ENCODE measurements at regions not wholly inside any gene's neighbourhood (a gene's known extent, or its start where the extent isn't known, plus 50 kb on each side); places are given as distances from the start of the nearest gene placed in this dataset.
A peak's percentile ranks its signal among the peaks of the same experiment; 100 is the strongest.

- DNase-seq: no peak
These were observed 281.8 kb upstream of the KLF6 start for GRCh38 chr10:4066581-4067390.

- DNase-seq: no peak
These were observed 279.5 kb upstream of the KLF6 start for GRCh38 chr10:4064489-4064888.

- no peak for DNase-seq
These were observed 278.7 kb upstream of the KLF6 start for GRCh38 chr10:4063717-4064116.

DNA sequence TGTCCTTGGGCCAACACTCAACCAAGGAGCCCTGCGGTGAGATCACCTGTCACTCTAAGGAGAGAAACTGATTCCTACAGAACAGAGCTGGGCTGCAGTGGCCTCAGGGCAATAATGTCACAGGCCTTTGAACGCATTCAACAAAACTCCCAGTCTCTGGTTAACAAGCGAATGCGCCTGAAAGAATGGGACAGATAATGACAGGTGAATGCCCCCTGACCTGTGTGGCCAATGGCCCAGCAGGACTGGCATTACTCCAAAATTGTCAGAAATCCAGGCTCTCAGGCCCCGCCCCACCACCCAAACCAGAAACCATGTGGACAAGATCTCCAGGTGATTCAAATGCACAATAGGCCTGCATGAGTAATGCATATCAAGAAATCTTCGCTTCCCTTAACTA, 277.7 kb upstream of the KLF6 start:
- no peak for DNase-seq

- no peak for DNase-seq
These were observed 277.1 kb upstream of the KLF6 start for GRCh38 chr10:4062072-4062471.

DNA sequence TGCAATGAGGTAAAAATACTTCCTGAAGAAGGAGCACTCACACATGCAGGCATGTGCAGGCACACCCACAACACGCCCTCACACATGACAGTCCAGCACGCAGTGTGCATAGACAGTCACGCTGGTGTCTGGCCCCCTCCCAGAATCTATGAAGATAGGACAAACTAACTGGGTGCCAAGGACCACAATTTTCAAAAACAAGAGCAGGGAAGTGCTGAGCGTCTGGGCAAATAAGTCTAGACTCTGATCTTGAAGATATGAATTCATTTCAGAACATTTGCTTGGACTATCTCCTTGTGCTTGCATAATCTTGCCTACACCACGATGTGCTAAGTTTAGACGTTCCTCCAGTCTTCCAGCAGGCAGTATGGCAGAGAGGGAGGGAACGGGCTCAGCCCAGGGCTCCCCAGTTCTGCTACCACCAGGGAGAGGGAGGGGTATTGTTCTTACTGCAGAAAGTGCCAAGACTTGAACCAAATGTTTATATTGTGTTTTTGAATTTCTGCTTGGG, 276.5 kb upstream of the KLF6 start:
- DNase-seq: peak; percentile 31

DNA sequence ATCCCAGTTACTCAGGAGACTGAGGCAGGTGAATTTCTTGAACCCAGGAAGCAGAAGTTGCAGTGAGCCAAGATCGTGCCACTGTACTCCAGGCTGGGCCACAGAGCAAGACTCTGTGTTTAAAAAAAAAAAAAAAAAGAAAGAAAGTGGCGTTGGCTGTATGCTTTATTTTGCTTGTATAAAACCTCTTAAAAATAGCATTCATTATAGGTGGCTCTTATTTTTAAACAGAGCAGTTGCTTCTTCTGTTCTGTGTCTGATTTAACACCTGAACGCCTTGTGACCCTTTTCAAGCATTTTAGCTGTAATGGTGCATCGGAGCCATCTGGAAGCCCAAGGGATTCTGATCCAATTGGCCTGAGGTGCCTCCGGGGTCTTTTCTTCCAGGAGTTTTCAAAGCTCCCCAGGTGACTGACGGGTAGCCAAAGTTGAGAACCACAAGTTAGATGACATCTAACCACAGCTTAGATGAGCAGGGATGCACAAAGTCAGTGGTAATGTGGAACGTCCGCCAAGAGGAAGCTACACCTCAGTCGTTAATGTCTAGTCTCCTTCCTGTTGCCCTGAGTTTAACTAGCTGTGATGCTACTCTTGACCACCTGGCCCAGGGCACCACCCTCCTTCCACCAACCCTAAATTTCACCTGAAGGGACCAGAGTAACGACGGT, 274.6 kb upstream of the KLF6 start:
- DNase-seq: peak; percentile 52

- DNase-seq: no peak
These were observed 273.6 kb upstream of the KLF6 start for GRCh38 chr10:4058514-4059029.

DNA sequence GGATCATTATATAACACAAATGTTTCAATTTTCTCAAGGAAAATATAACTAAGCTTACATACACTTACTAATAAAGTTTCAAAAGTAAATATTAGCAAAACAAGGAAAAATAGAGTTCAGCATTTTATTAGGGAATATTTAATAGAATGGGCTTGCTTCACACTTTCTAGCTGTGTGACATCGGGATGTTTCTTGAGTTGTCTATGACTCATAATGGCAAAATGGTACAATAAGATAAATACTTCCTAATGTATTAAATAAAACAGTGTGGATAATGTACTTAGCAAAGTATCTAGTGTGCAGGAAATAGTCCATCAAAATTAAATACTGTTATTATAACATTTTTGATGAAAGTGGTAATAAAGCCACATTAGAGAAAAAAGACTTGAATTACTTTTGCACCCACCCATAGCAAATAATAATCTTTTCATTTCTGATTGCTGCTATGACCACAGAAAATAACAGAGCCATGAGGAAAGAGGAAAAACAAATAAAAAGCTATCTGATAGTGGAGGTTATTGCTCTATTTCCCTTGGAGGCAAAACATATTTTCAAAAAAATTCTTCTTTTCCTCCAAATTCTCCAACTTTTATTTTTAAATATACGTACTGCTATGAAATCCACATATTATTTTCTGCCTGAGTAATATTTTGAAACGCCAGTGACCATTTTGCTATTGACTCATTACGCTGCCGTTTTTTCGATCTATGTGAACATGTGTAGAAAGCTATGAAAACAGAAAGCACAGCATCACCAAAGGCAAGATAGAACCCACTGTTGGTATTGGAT, 272.9 kb upstream of the KLF6 start:
- no peak for DNase-seq

DNA sequence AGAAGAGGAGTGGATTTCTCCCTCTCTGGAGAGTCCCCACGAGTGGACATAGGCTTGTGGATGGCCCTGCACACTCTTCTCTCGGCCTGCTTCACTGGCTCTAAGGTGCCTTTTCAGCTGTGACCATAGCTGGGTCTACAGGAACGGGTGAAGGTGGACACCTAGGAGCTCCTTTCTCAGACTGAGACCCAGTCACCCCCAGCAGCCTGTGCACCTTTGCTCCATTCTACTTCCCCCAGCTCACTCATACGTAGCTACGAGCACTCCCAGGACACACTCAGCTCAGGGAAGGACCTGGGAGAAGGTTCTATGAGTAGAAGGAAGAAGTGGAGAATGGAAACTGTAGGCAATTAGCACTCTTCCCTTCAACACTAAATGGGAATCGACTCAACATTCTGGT, 272.0 kb upstream of the KLF6 start:
- DNase-seq: no peak

- no peak for DNase-seq
These were observed 269.8 kb upstream of the KLF6 start for GRCh38 chr10:4054656-4055435.

- DNase-seq: no peak
These were observed 268.9 kb upstream of the KLF6 start for GRCh38 chr10:4053940-4054339.

- no peak for DNase-seq
These were observed 266.7 kb upstream of the KLF6 start for GRCh38 chr10:4051641-4052151.

DNA sequence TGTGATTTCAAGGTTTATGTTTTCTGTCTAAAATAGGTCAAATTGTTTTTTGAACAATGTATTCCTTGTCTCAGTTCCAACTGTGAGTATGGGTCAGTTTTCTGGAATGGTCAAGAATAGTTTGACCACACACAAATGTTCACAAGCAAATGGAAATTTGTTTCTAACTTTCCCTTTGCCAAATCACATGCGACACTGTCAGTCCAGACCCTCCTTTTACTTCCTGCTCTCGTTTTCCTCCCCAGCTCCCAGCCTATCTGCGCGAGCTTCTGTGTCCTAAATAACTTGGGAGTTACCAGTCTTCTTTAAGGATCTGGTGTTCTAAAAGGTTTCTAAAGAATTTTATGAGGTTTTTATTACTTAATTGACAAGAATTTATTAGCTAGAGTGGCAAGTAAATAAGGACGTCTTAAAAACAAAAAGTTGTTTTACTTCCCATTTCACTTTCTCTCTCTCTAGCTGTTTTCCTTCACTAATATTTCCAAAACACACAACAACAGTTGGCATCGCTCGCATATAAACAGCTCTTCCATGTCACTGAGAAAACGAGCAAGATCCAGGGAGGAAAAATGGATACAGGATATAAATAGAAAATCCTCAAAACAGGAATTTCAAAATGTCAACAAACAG, 266.1 kb upstream of the KLF6 start:
- DNase-seq: no peak

DNA sequence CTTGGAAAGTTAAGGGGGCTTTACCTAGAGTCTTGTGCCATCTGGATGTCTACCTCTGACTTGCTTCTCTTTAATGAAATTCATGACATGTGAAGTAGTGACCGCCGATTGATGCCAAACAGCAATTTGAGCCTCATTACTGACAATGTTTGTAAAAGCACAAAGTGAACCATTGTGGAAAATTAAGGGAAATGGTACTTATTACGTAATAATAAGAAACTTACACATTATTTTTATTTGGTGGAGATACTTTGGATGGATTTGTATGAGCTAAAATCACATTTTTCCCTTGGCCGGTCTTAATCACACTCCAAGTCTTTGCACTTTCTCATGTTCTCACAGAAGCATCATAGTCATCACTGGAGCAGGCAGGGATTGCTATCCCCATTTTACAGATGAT, 265.1 kb upstream of the KLF6 start:
- no peak for DNase-seq

- no peak for DNase-seq
These were observed 264.3 kb upstream of the KLF6 start for GRCh38 chr10:4049348-4049747.

DNA sequence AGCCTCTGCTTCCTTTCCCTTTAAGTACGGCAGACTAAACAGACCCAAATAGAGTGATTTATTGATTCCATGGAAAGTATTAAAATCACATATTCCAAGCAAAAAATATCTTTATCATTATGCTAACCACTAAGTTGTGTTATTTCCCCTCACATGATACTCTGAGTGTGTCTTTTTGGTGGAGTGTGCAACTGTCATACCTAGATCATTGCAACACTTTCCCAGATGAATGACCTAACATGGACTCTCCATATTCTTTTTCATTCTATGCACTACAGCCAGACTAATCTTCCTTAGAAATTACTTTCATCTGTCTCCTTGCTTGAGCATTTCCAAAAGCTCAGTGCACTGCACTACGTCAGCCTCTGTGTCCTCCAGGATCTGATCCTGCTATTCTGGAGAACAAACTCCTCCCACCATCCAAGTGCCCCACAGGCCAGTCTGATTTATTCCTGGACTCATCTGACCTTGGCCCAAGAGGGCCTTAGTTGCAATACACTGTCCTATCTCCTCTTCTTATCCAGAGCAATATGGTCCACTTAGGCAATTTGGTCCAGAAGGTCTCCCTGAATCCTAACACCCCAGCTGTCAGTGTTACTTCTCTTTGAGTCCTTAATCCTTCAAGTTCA, 263.3 kb upstream of the KLF6 start:
- DNase-seq: no peak

DNA sequence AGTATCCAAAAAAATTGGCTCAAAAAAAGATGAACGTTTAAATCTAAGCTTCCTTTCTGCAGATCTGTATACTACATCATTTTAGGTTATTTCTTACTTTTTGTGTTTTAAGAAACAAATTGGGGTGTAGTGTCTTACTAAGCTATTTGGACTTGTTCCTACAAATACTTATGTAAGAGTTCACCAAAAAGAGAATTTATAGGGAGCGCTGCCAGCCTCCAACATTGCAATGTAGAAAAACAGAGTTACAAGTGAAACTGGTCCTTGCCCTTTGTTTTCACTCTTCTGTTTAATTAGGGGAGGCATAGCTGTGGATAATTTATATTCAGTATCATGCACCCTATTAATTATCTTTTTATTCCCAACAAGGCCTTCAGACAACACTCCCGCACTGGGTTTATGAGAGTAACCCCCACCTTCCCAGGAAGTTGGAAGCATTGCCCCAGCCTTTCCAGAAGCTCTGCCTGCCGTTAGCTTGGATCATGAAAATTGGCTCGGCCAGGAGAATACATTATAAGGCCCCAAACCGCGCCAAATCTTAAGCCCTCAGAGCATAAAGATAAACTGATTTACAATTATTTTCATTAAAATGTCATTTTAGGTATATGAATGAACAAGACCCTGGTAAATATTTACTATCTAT, 261.8 kb upstream of the KLF6 start:
- no peak for DNase-seq

- no peak for DNase-seq
These were observed 261.0 kb upstream of the KLF6 start for GRCh38 chr10:4046030-4046429.

DNA sequence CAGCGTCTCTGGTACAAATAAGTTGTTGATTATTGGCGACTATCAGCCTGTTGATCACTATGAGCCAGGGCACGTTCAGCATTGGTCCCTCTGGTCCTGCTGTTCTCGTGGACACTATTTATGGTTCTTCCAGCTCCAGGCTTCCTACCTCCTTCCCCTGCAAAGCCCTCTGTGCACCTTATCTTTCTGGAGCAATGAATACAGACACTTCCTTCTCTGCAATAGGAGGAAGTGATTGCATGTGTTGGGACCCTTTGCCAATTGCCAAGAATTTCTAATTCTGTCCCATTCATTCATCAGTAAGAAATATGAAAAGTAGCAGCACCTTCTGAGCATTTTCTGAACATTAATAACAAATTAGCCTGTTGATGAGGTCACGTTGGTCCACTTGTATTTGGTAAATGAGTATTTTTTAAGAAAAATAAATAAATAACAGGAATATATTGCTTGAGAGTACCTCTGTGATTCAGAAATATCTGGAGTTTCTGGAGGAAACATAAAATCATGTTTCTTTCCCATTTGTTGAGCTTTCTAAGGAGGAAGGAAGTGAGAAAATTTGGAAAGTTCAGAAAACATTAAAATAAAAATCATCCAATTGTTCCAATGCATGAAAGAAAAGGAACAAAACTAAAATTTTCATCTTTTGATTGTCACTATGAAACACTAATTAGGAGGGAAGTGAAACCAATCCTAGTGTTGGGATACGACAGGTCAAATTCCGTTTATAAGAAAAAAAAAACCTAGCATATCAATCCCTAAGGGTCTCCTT, 259.1 kb upstream of the KLF6 start:
- no peak for DNase-seq
